ENCODE measurements at regions not wholly inside any gene's neighbourhood (a gene's known extent, or its start where the extent isn't known, plus 50 kb on each side); places are given as distances from the start of the nearest gene placed in this dataset.

- Histone ChIP-seq H3K9ac (no peak overlapping the region), H3K79me2 (ENCODE audit: insufficient read depth) (no peaks in the 10 kb centered on the region), H3K36me3 (replicated peaks in 1 of 2; ENCODE audit: control insufficient read depth in 1 of 2, insufficient read depth in 2 of 2, low read length in 1 of 2) (no peaks in the 10 kb centered on the region), H3F3A (replicated peaks; ENCODE audit: insufficient read depth) (no peaks in the 10 kb centered on the region), H3K9me2 (no peaks in the 10 kb centered on the region), H3K9me3 (no peaks in the 10 kb centered on the region), H2AFZ (ENCODE audit: low read depth) (no peak overlapping the region), H3K27ac (ENCODE audit: low read depth in 2 of 2, low read length in 1 of 2) (no peak overlapping the region), H3K4me1 (ENCODE audit: control insufficient read depth in 1 of 2, insufficient read depth in 2 of 2, low read depth in 1 of 2, low read length in 1 of 2) (no peaks in the 10 kb centered on the region), H3K27me3 (ENCODE audit: insufficient read depth) (no peaks in the 10 kb centered on the region), H4K20me1 (ENCODE audit: insufficient read depth) (no peaks in the 10 kb centered on the region), H3K4me2 (no peak overlapping the region), H3K4me3 (ENCODE audit: low read depth in 2 of 2, low read length in 1 of 2) (no peak overlapping the region)
- TF ChIP-seq EZH2phosphoT487 (IDR thresholded peaks at IDR 0.05; ENCODE audit: borderline replicate concordance, low read depth): no peak
- no peak for TF ChIP-seq ZBTB33 (IDR thresholded peaks at IDR 0.05; ENCODE audit: borderline replicate concordance, low read depth)
- TF ChIP-seq TCF12 (IDR thresholded peaks at IDR 0.05): no peak
- no peak for TF ChIP-seq CTCF (IDR thresholded peaks at IDR 0.05)
- TF ChIP-seq POLR2AphosphoS5 (IDR thresholded peaks at IDR 0.05; ENCODE audit: low read depth, low read length): no peak
- 67% methylated on average over 1 of the region's 1 CpG for WGBS (ENCODE audit: low lambda C conversion rate)
- POLR2A ChIA-PET: no interaction called here
- CTCF ChIA-PET: no interaction called here
- no peak for DNase-seq
Observed at GRCh38 chr14:48107646-48108045, 432.2 kb upstream of the MDGA2 start.

- POLR2A ChIA-PET: no interaction called here
- H3K9me3 ChIP-seq: no peaks in the 10 kb centered on the region
Observed at GRCh38 chr14:48096897-48097296, 421.5 kb upstream of the MDGA2 start.

More at GRCh38 chr14:48096897-48097296, 421.5 kb upstream of the MDGA2 start:
- H3K36me3 ChIP-seq (replicated peaks in 1 of 2; ENCODE audit: control insufficient read depth in 1 of 2, insufficient read depth in 2 of 2, low read length in 1 of 2): no peaks in the 10 kb centered on the region
- H3K4me2 ChIP-seq: no peak overlapping the region
- no peaks in the 10 kb centered on the region for H3K9me2 ChIP-seq
- no peaks in the 10 kb centered on the region for H4K20me1 ChIP-seq (ENCODE audit: insufficient read depth)
- no peak overlapping the region for H3K4me3 ChIP-seq (ENCODE audit: low read depth in 2 of 2, low read length in 1 of 2)
- H3K9ac ChIP-seq: no peak overlapping the region
- no peak overlapping the region for H2AFZ ChIP-seq (ENCODE audit: low read depth)
- WGBS (ENCODE audit: low lambda C conversion rate): 6% methylated on average over 2 of the region's 2 CpGs
- H3F3A ChIP-seq (replicated peaks; ENCODE audit: insufficient read depth): no peaks in the 10 kb centered on the region
- no peaks in the 10 kb centered on the region for H3K79me2 ChIP-seq (ENCODE audit: insufficient read depth)
- H3K4me1 ChIP-seq (ENCODE audit: control insufficient read depth in 1 of 2, insufficient read depth in 2 of 2, low read depth in 1 of 2, low read length in 1 of 2): no peaks in the 10 kb centered on the region
- H3K27me3 ChIP-seq (ENCODE audit: insufficient read depth): no peaks in the 10 kb centered on the region
- DNase-seq: no peak
- CTCF ChIA-PET: no interaction called here
- TF ChIP-seq REST (IDR thresholded peaks at IDR 0.05; ENCODE audit: low read depth, low read length) (no peak), TAF1 (IDR thresholded peaks at IDR 0.05; ENCODE audit: borderline replicate concordance, low read depth, low read length) (no peak), USF2 (IDR thresholded peaks at IDR 0.05; ENCODE audit: borderline replicate concordance, low read depth, low read length) (no peak), RCOR1 (IDR thresholded peaks at IDR 0.05; ENCODE audit: low read length) (no peak), GATA2 (CRISPR knock-in tag; IDR thresholded peaks at IDR 0.05) (no peak), YY1 (IDR thresholded peaks at IDR 0.05; ENCODE audit: low read depth) (no peak), FOSL2 (IDR thresholded peaks at IDR 0.05; ENCODE audit: borderline replicate concordance, low read depth) (no peak)
- H3K27ac ChIP-seq (ENCODE audit: low read depth in 2 of 2, low read length in 1 of 2): no peak overlapping the region

Measured in SK-N-SH (cell line).